K562 (cell line): ENCODE measurements at regions not wholly inside any gene's neighbourhood (a gene's known extent, or its start where the extent isn't known, plus 50 kb on each side); places are given as distances from the start of the nearest gene placed in this dataset.

Experiments
- ATAC-seq: fragments of 200-7000 bp; cut with Tn5 transposase; 3 replicates; pipeline ENCODE4 v1.9.1; 2020; ENCODE audit warnings: moderate library complexity
- BruUV-seq: library from RNA; stranded (reverse); fragments of 400-500 nt; replicated peaks from 2 replicates; lab custom pipeline; 2021; lab: Mats Ljungman, UMichigan
- CTCF ChIA-PET: fragments of 300-600 bp; formaldehyde crosslinking; extraction: SDS; loops from one replicate; lab custom pipeline; 2021; ENCODE audit warnings: low intra/inter-chr PET ratio; lab: Yijun Ruan, JAX
- POLR2A ChIA-PET: fragments of 300-600, 350-650 bp; sonication (Branson Sonifier 250); formaldehyde crosslinking; extraction: SDS; loops from one replicate; lab custom pipeline; 2021; ENCODE audit warnings: antibody characterized with exemption, inconsistent platforms; lab: Yijun Ruan, JAX
- DNase-seq, 4 experiments: peaks; one replicate each; pipeline versions ENCODE4 v3.0.0 to v3.0.0-alpha.2; 2011 to 2018; ENCODE audit warnings: low spot score in 3 of 4, mixed read lengths in 3 of 4; ENCODE audit errors: extremely low read depth in 1 of 4
- FAIRE-seq: peaks from 2 replicates; lab custom pipeline; 2011; peaks lifted over from hg19 to GRCh38; lab: Jason Lieb, UNC
- H2AFZ ChIP-seq: 2 replicates; pipeline ENCODE4 v1.6.0; 2011; ENCODE audit warnings: low read depth, low read length, control low read depth, inconsistent platforms
- H3K27ac ChIP-seq: fragments of 200-600 bp; 3 replicates; pipeline ENCODE4 v1.8.0; 2011; ENCODE audit warnings: low read depth, mild to moderate bottlenecking, control low read depth, inconsistent platforms, low read length, moderate library complexity, mixed read lengths; ENCODE audit errors: extremely low read depth
- H3K27me3 ChIP-seq, 2 experiments: fragments of 300-600 bp in 1 of 2; 2 replicates in 1 of 2; 3 replicates in 1 of 2; pipeline versions ENCODE4 v1.6.0 to v1.8.0; 2011; ENCODE audit warnings: inconsistent platforms in 2 of 2, low read length in 2 of 2, mild to moderate bottlenecking in 1 of 2, mixed read lengths in 1 of 2, moderate library complexity in 1 of 2; ENCODE audit not compliant: control insufficient read depth in 2 of 2, insufficient read depth in 2 of 2
- H3K36me3 ChIP-seq: fragments of 300-600 bp; 3 replicates; pipeline ENCODE4 v1.8.0; 2011; ENCODE audit warnings: mild to moderate bottlenecking, low read length, inconsistent platforms; ENCODE audit not compliant: control insufficient read depth, insufficient read depth
- H3K4me1 ChIP-seq, 2 experiments: fragments of 200-600 bp in 1 of 2; replicated peaks in 1 of 2; 2 replicates in 1 of 2; 3 replicates in 1 of 2; pipeline versions ENCODE4 v1.5.1 to v1.8.0; 2011; ENCODE audit warnings: inconsistent platforms in 2 of 2, low read length in 2 of 2, mild to moderate bottlenecking in 1 of 2, mixed read lengths in 1 of 2, moderate library complexity in 1 of 2; ENCODE audit not compliant: control insufficient read depth in 2 of 2, insufficient read depth in 2 of 2
- H3K4me2 ChIP-seq: 2 replicates; pipeline ENCODE4 v1.6.1; 2011; ENCODE audit warnings: low read length, control low read depth, inconsistent platforms, mixed read lengths; ENCODE audit not compliant: insufficient read depth
- H3K4me3 ChIP-seq: fragments of 200-600 bp; sonication (generic), shearing (Covaris generic); 2 replicates; pipeline ENCODE4 v1.5.1; 2016; ENCODE audit warnings: control low read depth, inconsistent platforms
- H3K79me2 ChIP-seq: fragments of 200-600 bp; 3 replicates; pipeline ENCODE4 v1.8.0; 2011; ENCODE audit warnings: low read length, inconsistent platforms; ENCODE audit not compliant: control insufficient read depth, insufficient read depth
- H3K9ac ChIP-seq, 2 experiments: 2 replicates each; pipeline versions ENCODE4 v1.6.0 to v1.6.1; 2011; ENCODE audit warnings: low read depth in 2 of 2, low read length in 2 of 2, control low read depth in 1 of 2, inconsistent platforms in 1 of 2, mild to moderate bottlenecking in 1 of 2, mixed read lengths in 1 of 2; ENCODE audit not compliant: insufficient read depth in 1 of 2
- H3K9me1 ChIP-seq: one replicate; pipeline ENCODE4 v1.6.0; 2011; ENCODE audit warnings: inconsistent platforms, mild to moderate bottlenecking, low read length, moderate library complexity; ENCODE audit not compliant: control insufficient read depth, insufficient read depth
- H3K9me3 ChIP-seq: replicated peaks from 2 replicates; pipeline ENCODE4 v1.5.1; 2011; ENCODE audit warnings: low read depth, low read length, inconsistent platforms; ENCODE audit not compliant: control insufficient read depth, insufficient read depth
- H4K20me1 ChIP-seq: replicated peaks from 2 replicates; pipeline ENCODE4 v1.6.1; 2011; ENCODE audit warnings: low read length, inconsistent platforms, mixed read lengths; ENCODE audit not compliant: control insufficient read depth, insufficient read depth
- BMI1 ChIP-seq: fragments of 150-350 bp; IDR thresholded peaks from 2 replicates; pipeline ENCODE4 v1.6.1; 2014; ENCODE audit warnings: low read length
- CBX1 ChIP-seq: sonication (generic); IDR thresholded peaks from 2 replicates; pipeline ENCODE4 v1.6.1; 2016; ENCODE audit warnings: antibody characterized with exemption, low read depth, mild to moderate bottlenecking
- CREB3 ChIP-seq: fragments of 450-650 bp; conservative IDR thresholded peaks from 2 replicates; pipeline ENCODE4 v1.6.1; 2016; ENCODE audit warnings: missing genetic modification characterization, low read depth, mild to moderate bottlenecking, missing compliant biosample characterization, moderate library complexity
- CUX1 ChIP-seq: fragments of 200-800 bp; sonication (Bioruptor generic); IDR thresholded peaks from 2 replicates; pipeline ENCODE4 v1.6.1; 2016; ENCODE audit warnings: missing genetic modification characterization, missing compliant biosample characterization
- EHMT2 ChIP-seq: fragments of 450-650 bp; IDR thresholded peaks from 2 replicates; pipeline ENCODE4 v1.6.1; 2018; ENCODE audit warnings: antibody characterized with exemption
- JUN ChIP-seq, 2 experiments: sonication (generic) in 1 of 2; formaldehyde crosslinking in 1 of 2; IDR thresholded peaks; 2 replicates each; pipeline versions ENCODE4 v1.6.1 to v1.8.0; 2012 to 2022; ENCODE audit warnings: borderline replicate concordance in 2 of 2, mild to moderate bottlenecking in 2 of 2, improper control_type of control experiment in 1 of 2, low read depth in 1 of 2, low read length in 1 of 2, missing genetic modification reagents in 1 of 2
- MIER1 ChIP-seq: fragments of 450-650 bp; IDR thresholded peaks from 2 replicates; pipeline ENCODE4 v1.6.1; 2016; ENCODE audit warnings: antibody characterized with exemption, mild to moderate bottlenecking, low read depth
- THAP12 ChIP-seq: fragments of 250-450 bp; sonication (Bioruptor Pico); IDR thresholded peaks from 2 replicates; pipeline ENCODE4 v1.9.0; 2021; ENCODE audit warnings: mild to moderate bottlenecking, inconsistent platforms
- ZC3H11A ChIP-seq: IDR thresholded peaks from 2 replicates; pipeline ENCODE4 v1.6.1; 2012; ENCODE audit warnings: low read depth, low read length, improper control_type of control experiment
- ZNF23 ChIP-seq: fragments of 250-450 bp; sonication (Bioruptor Pico); IDR thresholded peaks from 2 replicates; pipeline ENCODE4 v1.4.0; 2020; ENCODE audit warnings: mild to moderate bottlenecking
- ZNF512 ChIP-seq: IDR thresholded peaks from 2 replicates; pipeline ENCODE4 v1.6.1; 2016; ENCODE audit warnings: missing genetic modification characterization, missing compliant biosample characterization
- whole genome bisulfite sequencing: fragments of 100-300 bp; shearing (Covaris generic); methylation state at CpG from one replicate; pipeline ENCODE4 v1.1.6; 2016; ENCODE audit warnings: low coverage, mixed read lengths; ENCODE audit not compliant: insufficient coverage; ENCODE audit errors: missing lambda C conversion rate; 5-methylcytosine and 5-hydroxymethylcytosine counted together
- in situ Hi-C: fragments of 300-500 bp; cut with MboI; formaldehyde crosslinking; loops from 4 replicates; pipeline ENCODE4 v1.15.0; 2018; ENCODE audit warnings: inconsistent platforms, mixed read lengths
- intact Hi-C: fragments of 100-400 bp; cut with micrococcal nuclease; formaldehyde crosslinking; loops from 2 replicates; pipeline ENCODE4 v1.14.2; 2022

GRCh38 chr12:130058926-130059472, 103.3 kb upstream of the FZD10 start:
- Histone ChIP-seq H3K9me3 (peaks cover 5% of the 10 kb centered on the region), H2AFZ (no peak overlapping the region), H3K9ac (no peak overlapping the region), H3K27me3 (peaks cover 0 to 10% of the 10 kb centered on the region in 2 experiments; a peak in 1 of 5 replicates), H3K27ac (no peak overlapping the region), H3K79me2 (no peaks in the 10 kb centered on the region), H3K4me3 (no peak overlapping the region), H4K20me1 (no peaks in the 10 kb centered on the region), H3K36me3 (no peaks in the 10 kb centered on the region), H3K9me1 (no peaks in the 10 kb centered on the region), H3K4me1 (no peaks in the 10 kb centered on the region), H3K4me2 (no peak overlapping the region)
- BruUV-seq = no TSS peak
- no peak for DNase-seq
- POLR2A ChIA-PET = no interaction called here
- CTCF ChIA-PET = no interaction called here
- in situ Hi-C loops (no loop called here), intact Hi-C loops (no loop called here)
- no peak for FAIRE-seq
- ATAC-seq = no peak
- under 1% methylated on average over 13 of the region's 13 CpGs for WGBS
- no peak for TF ChIP-seq ZNF512 (tag)
- TF ChIP-seq CUX1 = no peak
- TF ChIP-seq MIER1 = no peak
- no peak for TF ChIP-seq THAP12 (CRISPR knock-in tag)
- no peak for TF ChIP-seq BMI1
- no peak for TF ChIP-seq EHMT2
- TF ChIP-seq CBX1 = no peak
- TF ChIP-seq CREB3 (tag) = no peak
- TF ChIP-seq ZC3H11A = no peak
- no peak for TF ChIP-seq JUN (IDR thresholded peaks at IDR 0.05; ENCODE audit: borderline replicate concordance, low read depth, low read length)
- no peak for TF ChIP-seq JUN (CRISPR knock-in tag; IDR thresholded peaks at IDR 0.05; ENCODE audit: borderline replicate concordance)
- TF ChIP-seq ZNF23 (CRISPR knock-in tag) = no peak
